ENCODE measurements at regions not wholly inside any gene's neighbourhood (a gene's known extent, or its start where the extent isn't known, plus 50 kb on each side); places are given as distances from the start of the nearest gene placed in this dataset.

DNA sequence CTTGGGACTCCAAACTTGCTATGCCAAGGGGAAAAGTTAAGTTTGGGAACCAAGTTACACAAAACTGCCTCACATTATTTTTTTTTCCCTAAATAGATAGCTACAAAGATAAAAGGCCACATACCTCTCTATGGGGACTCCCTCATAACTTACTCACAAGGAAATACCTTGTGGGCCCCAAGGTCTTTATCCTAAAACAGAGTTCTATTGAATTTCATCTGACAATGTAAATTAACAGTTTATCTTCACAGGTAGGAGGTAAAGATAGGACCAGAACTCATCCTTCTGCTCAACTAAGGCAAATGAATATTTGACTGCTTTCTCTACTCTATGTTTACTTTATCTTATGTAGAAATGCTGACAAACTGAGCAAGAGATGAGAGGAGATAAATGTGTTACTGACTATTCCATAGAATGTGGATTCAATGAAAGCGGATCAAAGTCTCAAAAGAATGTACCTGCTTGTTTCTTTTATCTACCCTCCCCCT, 1278.0 kb downstream of the OTOL1 start:
- DNase-seq (ENCODE audit: low read depth, low spot score) (no peak), ATAC-seq (no peak)
- TF ChIP-seq, protein P1, sequence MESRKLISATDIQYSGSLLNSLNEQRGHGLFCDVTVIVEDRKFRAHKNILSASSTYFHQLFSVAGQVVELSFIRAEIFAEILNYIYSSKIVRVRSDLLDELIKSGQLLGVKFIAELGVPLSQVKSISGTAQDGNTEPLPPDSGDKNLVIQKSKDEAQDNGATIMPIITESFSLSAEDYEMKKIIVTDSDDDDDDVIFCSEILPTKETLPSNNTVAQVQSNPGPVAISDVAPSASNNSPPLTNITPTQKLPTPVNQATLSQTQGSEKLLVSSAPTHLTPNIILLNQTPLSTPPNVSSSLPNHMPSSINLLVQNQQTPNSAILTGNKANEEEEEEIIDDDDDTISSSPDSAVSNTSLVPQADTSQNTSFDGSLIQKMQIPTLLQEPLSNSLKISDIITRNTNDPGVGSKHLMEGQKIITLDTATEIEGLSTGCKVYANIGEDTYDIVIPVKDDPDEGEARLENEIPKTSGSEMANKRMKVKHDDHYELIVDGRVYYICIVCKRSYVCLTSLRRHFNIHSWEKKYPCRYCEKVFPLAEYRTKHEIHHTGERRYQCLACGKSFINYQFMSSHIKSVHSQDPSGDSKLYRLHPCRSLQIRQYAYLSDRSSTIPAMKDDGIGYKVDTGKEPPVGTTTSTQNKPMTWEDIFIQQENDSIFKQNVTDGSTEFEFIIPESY (IDR thresholded peaks at IDR 0.05; ENCODE audit: extremely low read depth, insufficient replicate concordance, low read length), result no peak
- TF ChIP-seq YY1 (IDR thresholded peaks at IDR 0.05; ENCODE audit: extremely low read depth, insufficient replicate concordance, low read depth, low read length), result no peak
- no peak for TF ChIP-seq TCF7L2 (IDR thresholded peaks at IDR 0.05; ENCODE audit: borderline replicate concordance, extremely low read depth, insufficient read depth, insufficient read length)
- no peak for TF ChIP-seq EGR1 (IDR thresholded peaks at IDR 0.05; ENCODE audit: low read depth)
- TF ChIP-seq, protein P2, sequence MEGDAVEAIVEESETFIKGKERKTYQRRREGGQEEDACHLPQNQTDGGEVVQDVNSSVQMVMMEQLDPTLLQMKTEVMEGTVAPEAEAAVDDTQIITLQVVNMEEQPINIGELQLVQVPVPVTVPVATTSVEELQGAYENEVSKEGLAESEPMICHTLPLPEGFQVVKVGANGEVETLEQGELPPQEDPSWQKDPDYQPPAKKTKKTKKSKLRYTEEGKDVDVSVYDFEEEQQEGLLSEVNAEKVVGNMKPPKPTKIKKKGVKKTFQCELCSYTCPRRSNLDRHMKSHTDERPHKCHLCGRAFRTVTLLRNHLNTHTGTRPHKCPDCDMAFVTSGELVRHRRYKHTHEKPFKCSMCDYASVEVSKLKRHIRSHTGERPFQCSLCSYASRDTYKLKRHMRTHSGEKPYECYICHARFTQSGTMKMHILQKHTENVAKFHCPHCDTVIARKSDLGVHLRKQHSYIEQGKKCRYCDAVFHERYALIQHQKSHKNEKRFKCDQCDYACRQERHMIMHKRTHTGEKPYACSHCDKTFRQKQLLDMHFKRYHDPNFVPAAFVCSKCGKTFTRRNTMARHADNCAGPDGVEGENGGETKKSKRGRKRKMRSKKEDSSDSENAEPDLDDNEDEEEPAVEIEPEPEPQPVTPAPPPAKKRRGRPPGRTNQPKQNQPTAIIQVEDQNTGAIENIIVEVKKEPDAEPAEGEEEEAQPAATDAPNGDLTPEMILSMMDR (IDR thresholded peaks at IDR 0.05 in 2 of 3, conservative IDR thresholded peaks at IDR 0.05 in 1 of 3; ENCODE audit: borderline replicate concordance in 1 of 3, insufficient read depth in 1 of 3, low read depth in 2 of 3, low read length in 2 of 3), result no peak
- no peak for TF ChIP-seq EZH2 (IDR thresholded peaks at IDR 0.05)
- no peak for TF ChIP-seq ZFX (IDR thresholded peaks at IDR 0.05)
- TF ChIP-seq, protein P3, sequence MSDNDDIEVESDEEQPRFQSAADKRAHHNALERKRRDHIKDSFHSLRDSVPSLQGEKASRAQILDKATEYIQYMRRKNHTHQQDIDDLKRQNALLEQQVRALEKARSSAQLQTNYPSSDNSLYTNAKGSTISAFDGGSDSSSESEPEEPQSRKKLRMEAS (IDR thresholded peaks at IDR 0.05), result no peak
- no peak for TF ChIP-seq RAD21 (IDR thresholded peaks at IDR 0.05; ENCODE audit: low read depth)
- Histone ChIP-seq H2AFZ (ENCODE audit: low read depth, low read length, poor library complexity, severe bottlenecking) (no peak overlapping the region), H3K4me2 (ENCODE audit: low read length) (no peak overlapping the region), H3K27ac (ENCODE audit: low read depth, low read length) (no peak overlapping the region), H3K9ac (ENCODE audit: low read length) (no peak overlapping the region), H3K79me2 (ENCODE audit: insufficient read depth, low read length) (no peaks in the 10 kb centered on the region), H3K36me3 (ENCODE audit: control insufficient read depth in 1 of 2, insufficient read depth in 2 of 2, low read length in 2 of 2) (no peaks in the 10 kb centered on the region), H3K9me2 (ENCODE audit: insufficient read depth) (no peaks in the 10 kb centered on the region), H3K4me3 (replicated peaks in 1 of 2; ENCODE audit: low read depth in 1 of 2, low read length in 2 of 2) (no peak overlapping the region), H4K20me1 (ENCODE audit: insufficient read depth) (no peaks in the 10 kb centered on the region), H3K27me3 (ENCODE audit: insufficient read depth, low read length) (no peaks in the 10 kb centered on the region), H3K4me1 (ENCODE audit: control insufficient read depth in 1 of 2, insufficient read depth in 2 of 2, low read length in 2 of 2) (peaks cover 0 to 1% of the 10 kb centered on the region in 2 experiments; a peak in 1 of 4 replicates), H3K9me3 (ENCODE audit: control insufficient read depth in 1 of 2, insufficient read depth in 1 of 2, low read depth in 1 of 2, low read length in 2 of 2) (no peaks in the 10 kb centered on the region)
- ChIA-PET POLR2A (no interaction called here), RAD21 (ENCODE audit: low non-redundant PET in 1 of 2, low total read pairs in 2 of 2, uncharacterized antibody in 2 of 2, unreplicated experiment in 2 of 2) (no interaction called here), CTCF (no interaction called here)
- intact Hi-C loops (cut with micrococcal nuclease), result no loop called here
- no TSS peak for BruUV-seq (replicated peaks)

All from HCT116 (cell line).